SU-DHL-6 (cell line): ENCODE measurements at regions not wholly inside any gene's neighbourhood (a gene's known extent, or its start where the extent isn't known, plus 50 kb on each side); places are given as distances from the start of the nearest gene placed in this dataset.

Experiments used
- EZH2phosphoT487 ChIP-seq: fragments of 200-600 bp; sonication (generic), shearing (Covaris generic); conservative IDR thresholded peaks from 2 replicates; pipeline ENCODE4 v1.6.1; 2018; ENCODE audit warnings: mild to moderate bottlenecking, antibody characterized with exemption, low read length, moderate library complexity, mixed read lengths
- TF ChIP-seq, protein P1 (sequence below): fragments of 200-600 bp; sonication (generic); IDR thresholded peaks from one replicate; pipeline ENCODE4 v1.5.1; 2017; ENCODE audit warnings: antibody characterized with exemption, mild to moderate bottlenecking, low read length, moderate library complexity; ENCODE audit not compliant: insufficient read depth, poor library complexity, severe bottlenecking

DNA sequence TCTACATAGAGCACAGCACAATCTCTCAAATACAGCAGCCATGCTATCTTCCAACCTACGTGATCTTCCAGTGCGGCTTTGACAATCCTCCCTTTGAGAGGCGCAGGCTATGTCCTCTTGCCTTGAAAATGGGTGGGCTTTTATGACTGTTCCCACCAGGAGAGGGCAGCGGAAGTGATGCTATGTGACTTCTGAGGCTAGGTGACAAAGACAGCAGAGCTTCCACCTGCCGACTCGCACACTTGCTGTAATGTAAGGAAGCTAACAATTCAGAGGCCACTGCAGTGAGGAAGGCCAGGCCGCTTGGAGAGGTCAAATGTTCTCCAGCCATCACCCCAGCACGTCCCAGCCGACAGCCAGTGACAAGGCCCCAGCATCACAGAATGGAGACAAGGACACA, 65.8 kb downstream of the MRPL57 start:
- TF ChIP-seq, protein P1, sequence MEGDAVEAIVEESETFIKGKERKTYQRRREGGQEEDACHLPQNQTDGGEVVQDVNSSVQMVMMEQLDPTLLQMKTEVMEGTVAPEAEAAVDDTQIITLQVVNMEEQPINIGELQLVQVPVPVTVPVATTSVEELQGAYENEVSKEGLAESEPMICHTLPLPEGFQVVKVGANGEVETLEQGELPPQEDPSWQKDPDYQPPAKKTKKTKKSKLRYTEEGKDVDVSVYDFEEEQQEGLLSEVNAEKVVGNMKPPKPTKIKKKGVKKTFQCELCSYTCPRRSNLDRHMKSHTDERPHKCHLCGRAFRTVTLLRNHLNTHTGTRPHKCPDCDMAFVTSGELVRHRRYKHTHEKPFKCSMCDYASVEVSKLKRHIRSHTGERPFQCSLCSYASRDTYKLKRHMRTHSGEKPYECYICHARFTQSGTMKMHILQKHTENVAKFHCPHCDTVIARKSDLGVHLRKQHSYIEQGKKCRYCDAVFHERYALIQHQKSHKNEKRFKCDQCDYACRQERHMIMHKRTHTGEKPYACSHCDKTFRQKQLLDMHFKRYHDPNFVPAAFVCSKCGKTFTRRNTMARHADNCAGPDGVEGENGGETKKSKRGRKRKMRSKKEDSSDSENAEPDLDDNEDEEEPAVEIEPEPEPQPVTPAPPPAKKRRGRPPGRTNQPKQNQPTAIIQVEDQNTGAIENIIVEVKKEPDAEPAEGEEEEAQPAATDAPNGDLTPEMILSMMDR = no peak
- TF ChIP-seq EZH2phosphoT487 = no peak
